AG09309 (cell line): ENCODE measurements at regions not wholly inside any gene's neighbourhood (a gene's known extent, or its start where the extent isn't known, plus 50 kb on each side); places are given as distances from the start of the nearest gene placed in this dataset.
A peak's percentile ranks its signal among the peaks of the same experiment; 100 is the strongest.

Experiments used
- DNase-seq: peaks from one replicate; pipeline ENCODE4 v3.0.0-alpha.2; 2010; ENCODE audit warnings: low read depth
- H3K4me3 ChIP-seq: 2 replicates; pipeline ENCODE4 v1.5.1; 2011; ENCODE audit warnings: mild to moderate bottlenecking, low read depth, low read length, moderate library complexity; ENCODE audit not compliant: control insufficient read depth
- CTCF ChIP-seq: IDR thresholded peaks from 2 replicates; pipeline ENCODE4 v1.5.1; 2011; ENCODE audit warnings: mild to moderate bottlenecking, low read depth, low read length, inconsistent platforms; ENCODE audit not compliant: insufficient read depth, control insufficient read depth; ENCODE audit errors: missing control alignments

DNA sequence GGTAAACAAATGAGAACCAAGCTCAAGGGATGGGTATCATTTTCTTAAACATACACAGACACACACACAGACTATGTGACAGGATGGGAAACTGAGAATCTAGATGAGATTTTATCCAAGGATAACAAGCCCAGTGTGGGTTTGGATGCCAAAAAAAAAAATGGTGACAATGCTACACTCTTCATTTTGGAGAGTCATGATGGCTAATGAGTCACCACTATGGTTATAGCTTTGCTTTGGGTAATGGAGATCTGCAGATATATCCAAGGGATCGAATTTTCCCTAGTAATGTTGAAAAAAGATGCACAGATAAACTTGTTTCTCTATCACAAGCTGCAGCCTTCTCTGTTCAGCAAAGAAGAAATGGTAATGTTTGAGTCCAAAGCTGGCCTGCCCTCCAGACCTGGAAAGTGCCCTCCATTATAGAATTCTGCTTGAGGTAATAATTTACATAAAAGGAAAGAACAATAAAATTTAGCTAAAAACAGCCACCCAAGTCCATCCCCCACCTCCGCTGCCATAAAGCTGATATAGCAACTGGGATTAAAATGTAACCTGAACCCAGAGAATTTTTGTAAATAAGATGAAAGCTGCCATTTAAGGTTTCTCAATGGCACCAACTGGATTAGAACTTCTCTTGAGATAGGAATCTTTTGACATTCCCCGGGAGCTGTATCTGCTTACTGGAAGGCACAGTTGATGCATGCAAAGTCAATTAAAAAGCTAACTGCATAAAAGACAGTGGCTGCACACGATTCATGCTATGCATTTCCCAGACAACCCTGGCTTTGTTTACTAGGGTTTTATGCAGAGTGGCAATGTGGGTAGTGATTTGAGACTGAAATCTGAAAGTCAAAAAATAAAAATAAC is 395.2 kb upstream of the LYPLAL1 start:
- H3K4me3 ChIP-seq, result no peak overlapping the region
- TF ChIP-seq CTCF, result no peak
- no peak for DNase-seq

GRCh38 chr1:218779341-218780100 is 394.2 kb upstream of the LYPLAL1 start:
- H3K4me3 ChIP-seq, result no peak overlapping the region
- TF ChIP-seq CTCF, result no peak
- no peak for DNase-seq

- no peak overlapping the region for H3K4me3 ChIP-seq
- no peak for DNase-seq
- no peak for TF ChIP-seq CTCF
Measured at GRCh38 chr1:218783131-218783530, 390.5 kb upstream of the LYPLAL1 start.

- DNase-seq, result no peak
- TF ChIP-seq CTCF, result no peak
- H3K4me3 ChIP-seq, result no peak overlapping the region
Measured at GRCh38 chr1:218783916-218784315, 389.8 kb upstream of the LYPLAL1 start.

DNA sequence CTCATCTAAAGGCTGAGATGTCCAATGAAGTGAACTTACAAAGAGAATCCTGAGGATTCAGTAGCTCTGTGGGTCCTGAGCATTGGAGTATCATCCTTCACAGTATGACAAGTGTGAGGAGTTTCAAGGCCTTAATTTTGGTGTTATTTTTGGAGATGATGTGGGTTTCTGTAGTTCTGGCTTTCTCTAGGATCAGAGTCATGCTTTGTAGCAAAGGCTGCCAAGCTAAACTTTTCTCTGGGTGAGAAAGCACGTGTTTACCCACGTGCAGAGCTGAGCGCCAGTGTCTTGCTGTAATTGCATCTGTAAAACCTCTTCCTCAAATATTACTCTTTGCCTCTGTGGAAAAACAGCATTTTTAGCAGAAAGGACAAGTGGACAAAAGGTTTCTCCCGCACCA is 387.8 kb upstream of the LYPLAL1 start:
- peak; percentile 23 for DNase-seq
- no peak for TF ChIP-seq CTCF
- H3K4me3 ChIP-seq, result no peak overlapping the region

DNA sequence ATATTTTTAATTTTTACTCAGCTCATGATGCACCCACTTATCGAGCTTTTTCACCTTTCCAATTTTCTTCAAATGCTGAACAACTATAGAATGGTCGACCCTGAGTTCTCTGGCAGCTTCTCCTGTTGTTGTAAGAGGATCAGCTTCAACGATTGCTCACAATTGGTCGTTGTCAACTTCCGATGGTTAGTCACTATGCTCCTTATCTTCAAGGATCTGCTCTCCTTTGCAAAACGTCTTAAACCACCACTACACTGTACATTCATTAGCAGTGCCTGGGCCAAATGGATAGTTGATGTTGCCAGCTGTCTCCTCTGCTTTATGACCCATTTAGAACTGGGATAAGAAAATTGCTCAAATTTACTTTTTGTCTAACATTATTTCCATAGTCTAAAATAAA is 385.9 kb upstream of the LYPLAL1 start:
- no peak for DNase-seq
- H3K4me3 ChIP-seq, result no peak overlapping the region
- TF ChIP-seq CTCF, result no peak
